Cerebellar cortex (tissue), 1 donor: ENCODE measurements at regions not wholly inside any gene's neighbourhood (a gene's known extent, or its start where the extent isn't known, plus 50 kb on each side); places are given as distances from the start of the nearest gene placed in this dataset.

Experiments used
- DNase-seq: peaks from one replicate; pipeline ENCODE4 v3.0.0-alpha.2; 2015; ENCODE audit warnings: low spot score

- no peak for DNase-seq
Measured at GRCh38 chrX:137483554-137483953, 82.4 kb upstream of the ZIC3 start.

GRCh38 chrX:137482136-137482535 lies 83.8 kb upstream of the ZIC3 start:
- no peak for DNase-seq

GRCh38 chrX:137479386-137479785 lies 86.5 kb upstream of the ZIC3 start:
- no peak for DNase-seq

GRCh38 chrX:137441711-137442110 lies 124.2 kb upstream of the ZIC3 start:
- DNase-seq: no peak

- peak; percentile 46 for DNase-seq
Measured at GRCh38 chrX:137432609-137433008, 133.3 kb upstream of the ZIC3 start.

GRCh38 chrX:137431693-137432488 lies 134.0 kb upstream of the ZIC3 start:
- no peak for DNase-seq

GRCh38 chrX:137430984-137431475 lies 134.9 kb upstream of the ZIC3 start:
- DNase-seq: no peak

GRCh38 chrX:137430301-137430700 lies 135.6 kb upstream of the ZIC3 start:
- DNase-seq: no peak

- no peak for DNase-seq
Measured at GRCh38 chrX:137428766-137429591, 136.9 kb upstream of the ZIC3 start.

- DNase-seq: no peak
Measured at GRCh38 chrX:137428221-137428661, 137.7 kb upstream of the ZIC3 start.

- DNase-seq: no peak
Measured at GRCh38 chrX:137427816-137428215, 138.1 kb upstream of the ZIC3 start.

GRCh38 chrX:137427426-137427778 lies 138.5 kb upstream of the ZIC3 start:
- DNase-seq: no peak

- no peak for DNase-seq
Measured at GRCh38 chrX:137426695-137427425, 139.1 kb upstream of the ZIC3 start.

- no peak for DNase-seq
Measured at GRCh38 chrX:137425986-137426385, 139.9 kb upstream of the ZIC3 start.

GRCh38 chrX:137425273-137425902 lies 140.5 kb upstream of the ZIC3 start:
- DNase-seq: no peak

- no peak for DNase-seq
Measured at GRCh38 chrX:137424679-137425078, 141.2 kb upstream of the ZIC3 start.

GRCh38 chrX:137423241-137423640 lies 142.7 kb upstream of the ZIC3 start:
- no peak for DNase-seq

- DNase-seq: no peak
Measured at GRCh38 chrX:137418086-137418485, 147.8 kb upstream of the ZIC3 start.

GRCh38 chrX:137413190-137413589 lies 152.7 kb upstream of the ZIC3 start:
- no peak for DNase-seq

- DNase-seq: no peak
Measured at GRCh38 chrX:137405449-137406140, 160.3 kb upstream of the ZIC3 start.

- no peak for DNase-seq
Measured at GRCh38 chrX:137401092-137401491, 164.8 kb upstream of the ZIC3 start.
